ENCODE measurements at regions not wholly inside any gene's neighbourhood (a gene's known extent, or its start where the extent isn't known, plus 50 kb on each side); places are given as distances from the start of the nearest gene placed in this dataset.

DNA sequence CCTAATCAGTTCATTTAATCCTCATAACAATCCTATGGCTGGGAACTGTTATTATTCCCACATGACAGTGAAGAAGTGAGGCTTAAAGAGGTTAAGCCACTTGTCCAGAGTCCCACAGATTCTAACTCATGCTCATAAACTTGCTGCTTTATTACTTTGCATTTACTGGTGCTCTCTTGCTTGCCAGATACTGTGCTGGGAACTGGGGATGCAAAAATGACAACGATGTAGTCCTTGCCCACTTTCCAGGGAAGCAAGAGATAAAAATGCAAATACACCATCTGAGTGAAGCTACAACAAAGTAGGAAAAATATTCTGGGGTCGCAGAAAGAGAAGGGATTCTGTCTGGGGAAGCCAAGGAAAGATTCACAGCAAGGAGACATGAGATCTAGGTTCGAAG, 335.0 kb downstream of the VPS13C start:
- Histone ChIP-seq H4K91ac (ENCODE audit: insufficient read depth, low read depth, low read length) (no peak overlapping the region), H3K36me3 (ENCODE audit: control insufficient read depth, insufficient read depth, low read length) (no peaks in the 10 kb centered on the region), H2AK5ac (ENCODE audit: low read depth, low read length) (no peak overlapping the region), H2BK5ac (ENCODE audit: low read depth, low read length, poor library complexity, severe bottlenecking) (no peak overlapping the region), H3K4me2 (ENCODE audit: low read depth, low read length) (no peak overlapping the region), H3K9me3 (ENCODE audit: control insufficient read depth, insufficient read depth, low read length) (no peaks in the 10 kb centered on the region), H3K4me3 (ENCODE audit: insufficient read depth, low read depth, low read length) (no peak overlapping the region), H3K27me3 (ENCODE audit: control insufficient read depth, insufficient read depth, low read length) (no peaks in the 10 kb centered on the region; the same call in 1 of the 2 replicates), H4K8ac (ENCODE audit: low read depth in 2 of 2, low read length in 2 of 2) (no peak overlapping the region), H2BK15ac (ENCODE audit: low read depth, low read length) (no peak overlapping the region), H2BK120ac (ENCODE audit: low read depth, low read length) (no peak overlapping the region), H3K4me1 (ENCODE audit: control insufficient read depth, insufficient read depth, low read length) (no peaks in the 10 kb centered on the region), H2AK9ac (replicated peaks; ENCODE audit: low read depth, low read length, poor library complexity) (no peak overlapping the region), H3K56ac (ENCODE audit: extremely low read depth, insufficient read depth, low read length) (no peak overlapping the region), H3K14ac (replicated peaks; ENCODE audit: low read depth, low read length) (no peak overlapping the region), H4K20me1 (ENCODE audit: insufficient read depth, low read length) (no peaks in the 10 kb centered on the region), H3K79me1 (ENCODE audit: low read depth in 1 of 2, low read length in 2 of 2) (no peaks in the 10 kb centered on the region), H3K23ac (ENCODE audit: low read depth, low read length) (no peak overlapping the region), H3K9ac (ENCODE audit: low read depth, low read length) (no peak overlapping the region), H2BK20ac (ENCODE audit: low read depth, low read length) (no peak overlapping the region), H4K5ac (ENCODE audit: low read depth, low read length) (no peak overlapping the region), H3K18ac (ENCODE audit: low read depth, low read length) (no peak overlapping the region), H3K27ac (ENCODE audit: insufficient read depth, low read length) (no peak overlapping the region), H2AFZ (replicated peaks; ENCODE audit: low read length, poor library complexity) (no peak overlapping the region), H3K4ac (ENCODE audit: low read depth, low read length) (no peak overlapping the region), H3K9me1 (ENCODE audit: insufficient read depth, low read length) (no peaks in the 10 kb centered on the region)
- intact Hi-C loops (cut with micrococcal nuclease) = no loop called here
- in situ Hi-C loops (cut with MboI; ENCODE audit: low sequenced_read_pairs) = no loop called here
- dilution Hi-C loops (cut with HindIII; ENCODE audit: low sequenced_read_pairs, unreplicated experiment) = no loop called here
- TF ChIP-seq POLR2A (IDR thresholded peaks at IDR 0.05; ENCODE audit: low read depth, low read length) = no peak
- TF ChIP-seq, protein P1, sequence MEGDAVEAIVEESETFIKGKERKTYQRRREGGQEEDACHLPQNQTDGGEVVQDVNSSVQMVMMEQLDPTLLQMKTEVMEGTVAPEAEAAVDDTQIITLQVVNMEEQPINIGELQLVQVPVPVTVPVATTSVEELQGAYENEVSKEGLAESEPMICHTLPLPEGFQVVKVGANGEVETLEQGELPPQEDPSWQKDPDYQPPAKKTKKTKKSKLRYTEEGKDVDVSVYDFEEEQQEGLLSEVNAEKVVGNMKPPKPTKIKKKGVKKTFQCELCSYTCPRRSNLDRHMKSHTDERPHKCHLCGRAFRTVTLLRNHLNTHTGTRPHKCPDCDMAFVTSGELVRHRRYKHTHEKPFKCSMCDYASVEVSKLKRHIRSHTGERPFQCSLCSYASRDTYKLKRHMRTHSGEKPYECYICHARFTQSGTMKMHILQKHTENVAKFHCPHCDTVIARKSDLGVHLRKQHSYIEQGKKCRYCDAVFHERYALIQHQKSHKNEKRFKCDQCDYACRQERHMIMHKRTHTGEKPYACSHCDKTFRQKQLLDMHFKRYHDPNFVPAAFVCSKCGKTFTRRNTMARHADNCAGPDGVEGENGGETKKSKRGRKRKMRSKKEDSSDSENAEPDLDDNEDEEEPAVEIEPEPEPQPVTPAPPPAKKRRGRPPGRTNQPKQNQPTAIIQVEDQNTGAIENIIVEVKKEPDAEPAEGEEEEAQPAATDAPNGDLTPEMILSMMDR (conservative IDR thresholded peaks at IDR 0.05; ENCODE audit: low read depth, low read length) = no peak
- no peak for TF ChIP-seq RCOR1 (IDR thresholded peaks at IDR 0.05; ENCODE audit: insufficient replicate concordance, low read length)
- TF ChIP-seq, protein P2, sequence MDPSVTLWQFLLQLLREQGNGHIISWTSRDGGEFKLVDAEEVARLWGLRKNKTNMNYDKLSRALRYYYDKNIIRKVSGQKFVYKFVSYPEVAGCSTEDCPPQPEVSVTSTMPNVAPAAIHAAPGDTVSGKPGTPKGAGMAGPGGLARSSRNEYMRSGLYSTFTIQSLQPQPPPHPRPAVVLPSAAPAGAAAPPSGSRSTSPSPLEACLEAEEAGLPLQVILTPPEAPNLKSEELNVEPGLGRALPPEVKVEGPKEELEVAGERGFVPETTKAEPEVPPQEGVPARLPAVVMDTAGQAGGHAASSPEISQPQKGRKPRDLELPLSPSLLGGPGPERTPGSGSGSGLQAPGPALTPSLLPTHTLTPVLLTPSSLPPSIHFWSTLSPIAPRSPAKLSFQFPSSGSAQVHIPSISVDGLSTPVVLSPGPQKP (IDR thresholded peaks at IDR 0.05; ENCODE audit: borderline replicate concordance, low read depth, low read length) = no peak
- no peak for TF ChIP-seq MAFK (IDR thresholded peaks at IDR 0.05; ENCODE audit: low read depth, low read length)
- no peak for TF ChIP-seq RFX5 (IDR thresholded peaks at IDR 0.05; ENCODE audit: low read depth, low read length)
- ATAC-seq (ENCODE audit: low read depth) (no peak), DNase-seq (no peak)
- ChIA-PET POLR2A (ENCODE audit: unreplicated experiment) (no interaction called here), CTCF (no interaction called here)
- BruUV-seq (replicated peaks) = no TSS peak
- WGBS, 2 experiments (ENCODE audit: extremely low coverage in 2 of 2, insufficient read length in 1 of 2) = 20% methylated on average over 1 of the region's 3 CpGs; no CpG with 5 or more reads in 1 of the 2 experiments
